GM19467 (cell line): ENCODE measurements at regions not wholly inside any gene's neighbourhood (a gene's known extent, or its start where the extent isn't known, plus 50 kb on each side); places are given as distances from the start of the nearest gene placed in this dataset.
"Not testable (repeated sequence)": the region's sequence is repeated elsewhere in the genome, so short reads cannot be mapped to it uniquely, and the experiment has no call there.

Experiments
- ATAC-seq: cut with Tn5 transposase; IDR thresholded peaks from one replicate; pipeline ENCODE4 v1.9.1; 2021; ENCODE audit warnings: mild to moderate bottlenecking, moderate library complexity; ENCODE audit not compliant: unreplicated experiment

- not testable (repeated sequence) for ATAC-seq
Observed at GRCh38 chr1:206403612-206404307, 66.5 kb upstream of the IKBKE start.

GRCh38 chr1:206404309-206405027, 65.8 kb upstream of the IKBKE start:
- ATAC-seq: not testable (repeated sequence)

DNA sequence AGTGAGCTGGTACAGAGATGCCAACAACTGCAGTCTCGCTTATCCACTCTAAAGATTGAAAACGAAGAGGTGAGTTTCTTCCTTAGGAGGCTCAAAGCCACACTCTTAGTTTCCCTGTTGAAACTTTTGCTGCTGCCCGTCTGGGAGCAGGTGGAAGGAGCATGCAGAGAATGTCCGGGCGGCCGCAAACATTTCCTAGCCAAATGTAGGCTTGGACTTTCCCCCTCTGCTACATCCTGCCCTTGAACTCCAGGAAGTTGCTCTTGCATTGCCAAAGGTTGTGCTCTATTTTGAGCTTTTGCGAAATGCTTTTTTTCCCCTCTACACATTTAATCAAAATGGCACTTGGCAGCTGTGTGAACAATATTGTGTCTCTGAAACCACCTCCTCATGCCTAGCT, 65.0 kb upstream of the IKBKE start:
- not testable (repeated sequence) for ATAC-seq

- not testable (repeated sequence) for ATAC-seq
Observed at GRCh38 chr1:206408371-206409288, 61.6 kb upstream of the IKBKE start.

DNA sequence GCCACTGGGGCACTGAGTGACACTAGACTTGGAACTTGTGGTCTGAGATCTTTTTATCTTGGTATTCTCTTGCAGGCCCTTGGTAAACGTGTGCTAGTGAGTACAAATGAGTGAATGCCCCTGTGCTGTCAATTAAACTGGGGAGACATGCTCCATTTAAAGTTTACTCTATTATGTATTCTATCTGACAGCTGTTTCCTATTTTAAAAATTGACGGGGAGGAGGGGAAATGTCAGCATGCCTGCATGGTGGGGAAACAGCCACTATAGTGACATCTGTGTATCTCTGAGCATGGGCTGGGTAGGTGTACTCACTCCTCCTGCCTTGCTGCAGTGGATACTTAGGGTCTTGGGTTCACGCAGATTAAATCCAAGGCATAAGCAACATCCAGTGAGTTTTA, 59.0 kb upstream of the IKBKE start:
- ATAC-seq: no peak

GRCh38 chr1:206415942-206416341, 54.3 kb upstream of the IKBKE start:
- ATAC-seq: no peak

DNA sequence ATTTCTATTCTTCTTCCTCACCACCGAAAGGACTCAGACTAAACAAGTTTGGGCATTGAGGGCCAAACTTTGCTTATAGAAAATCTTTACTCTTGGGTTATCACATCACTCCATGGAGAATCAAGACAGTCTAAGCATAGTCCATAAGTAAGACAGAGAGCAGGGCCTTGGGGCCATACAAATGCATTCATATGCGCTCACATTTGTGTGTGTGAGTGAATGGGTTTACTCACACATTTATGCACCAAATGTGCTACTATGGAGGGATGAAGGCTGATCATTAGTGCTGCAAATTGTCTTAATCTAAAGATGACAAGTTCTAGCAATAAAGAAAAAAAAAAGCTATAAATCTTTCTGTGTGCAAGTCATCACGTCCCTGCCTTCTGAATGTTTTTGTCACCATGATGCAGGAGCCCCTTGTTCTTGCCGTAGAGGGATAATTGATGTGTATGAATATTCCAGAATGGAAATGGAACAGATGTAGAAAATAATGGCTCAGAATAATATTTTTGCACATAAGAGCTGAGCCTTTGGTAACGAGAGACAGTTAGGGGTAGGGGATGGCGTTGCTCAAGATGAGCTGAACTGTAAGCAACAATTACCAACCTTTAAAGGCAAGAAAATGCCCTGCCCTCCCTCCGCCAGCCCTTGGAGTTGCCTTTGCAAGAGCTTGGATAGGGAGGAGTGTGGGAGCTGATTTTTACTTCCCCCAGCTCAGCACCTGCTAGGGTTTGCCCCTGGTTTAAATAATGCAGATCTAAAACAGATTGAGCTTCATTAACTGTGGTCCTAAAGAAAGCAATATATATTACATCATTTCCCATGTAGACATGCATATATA, 52.3 kb upstream of the IKBKE start:
- no peak for ATAC-seq

GRCh38 chr1:206419250-206419649, 51.0 kb upstream of the IKBKE start:
- ATAC-seq: no peak

DNA sequence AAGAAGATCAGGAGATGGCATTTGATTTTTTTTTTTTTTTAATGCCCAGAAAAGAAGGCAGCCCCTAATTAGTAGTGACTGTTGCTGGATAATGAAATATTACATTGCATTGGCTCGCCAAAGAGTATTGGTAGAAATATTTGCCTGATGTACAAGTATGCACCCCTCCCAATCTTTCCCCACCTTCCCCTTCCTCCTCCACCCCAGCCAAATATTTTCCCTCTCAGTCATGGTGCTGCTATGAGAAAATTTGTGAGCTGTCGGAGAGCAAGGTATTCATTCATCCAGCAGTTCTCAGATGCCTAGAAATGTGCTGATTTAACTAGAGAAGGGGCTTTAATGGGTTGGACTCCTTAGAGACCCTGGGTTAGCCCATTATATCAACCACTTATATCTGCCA, 50.5 kb upstream of the IKBKE start:
- ATAC-seq: no peak

DNA sequence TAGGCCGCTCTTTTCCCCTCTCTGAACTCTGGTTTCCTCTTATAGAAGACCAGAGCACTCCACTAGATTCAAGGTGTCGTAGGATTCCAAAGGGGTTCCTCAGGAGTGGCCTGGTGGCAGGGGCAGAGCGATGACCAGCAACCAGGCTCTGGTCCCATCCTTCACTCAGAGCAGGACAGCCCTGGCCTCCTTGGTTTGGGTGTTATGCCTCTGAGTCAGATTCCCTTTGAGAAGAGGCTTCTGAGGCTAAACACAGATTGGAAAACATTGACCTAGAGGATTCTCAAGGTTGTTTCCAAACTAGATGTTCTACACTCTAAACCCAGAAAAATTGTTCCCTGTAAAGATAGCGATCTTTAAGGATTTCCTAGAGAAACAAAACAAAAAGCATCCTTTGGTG, 49.8 kb upstream of the IKBKE start:
- ATAC-seq: no peak
